GM10266 (cell line): ENCODE measurements at regions not wholly inside any gene's neighbourhood (a gene's known extent, or its start where the extent isn't known, plus 50 kb on each side); places are given as distances from the start of the nearest gene placed in this dataset.

Experiments
- DNase-seq: peaks from one replicate; pipeline ENCODE4 v3.0.0; 2012; ENCODE audit errors: extremely low spot score
- TF ChIP-seq, protein P1 (sequence below): IDR thresholded peaks from 2 replicates; pipeline ENCODE4 v1.5.1; 2012; ENCODE audit warnings: mild to moderate bottlenecking, low read depth; ENCODE audit not compliant: control insufficient read depth, insufficient read depth; ENCODE audit errors: missing control alignments

DNA sequence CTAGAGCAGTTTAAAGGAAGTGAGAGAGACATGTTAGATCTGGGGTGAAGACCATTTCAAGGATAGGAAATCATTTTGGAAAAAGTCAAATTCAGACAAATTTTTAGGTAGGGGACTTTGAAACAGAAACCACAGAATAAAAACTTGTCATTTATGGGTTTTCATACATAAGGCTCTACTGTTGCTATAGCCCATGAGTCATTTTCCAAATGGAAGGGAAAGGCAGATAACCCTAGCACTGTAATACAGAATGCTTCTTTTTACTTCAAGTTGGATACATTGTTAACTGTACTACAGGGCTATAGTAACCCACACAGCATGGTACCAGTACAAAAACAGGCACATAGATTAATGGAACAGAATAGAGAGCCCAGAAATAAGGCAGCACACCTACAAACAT, 455.4 kb downstream of the EBF1 start:
- DNase-seq: no peak
- TF ChIP-seq, protein P1, sequence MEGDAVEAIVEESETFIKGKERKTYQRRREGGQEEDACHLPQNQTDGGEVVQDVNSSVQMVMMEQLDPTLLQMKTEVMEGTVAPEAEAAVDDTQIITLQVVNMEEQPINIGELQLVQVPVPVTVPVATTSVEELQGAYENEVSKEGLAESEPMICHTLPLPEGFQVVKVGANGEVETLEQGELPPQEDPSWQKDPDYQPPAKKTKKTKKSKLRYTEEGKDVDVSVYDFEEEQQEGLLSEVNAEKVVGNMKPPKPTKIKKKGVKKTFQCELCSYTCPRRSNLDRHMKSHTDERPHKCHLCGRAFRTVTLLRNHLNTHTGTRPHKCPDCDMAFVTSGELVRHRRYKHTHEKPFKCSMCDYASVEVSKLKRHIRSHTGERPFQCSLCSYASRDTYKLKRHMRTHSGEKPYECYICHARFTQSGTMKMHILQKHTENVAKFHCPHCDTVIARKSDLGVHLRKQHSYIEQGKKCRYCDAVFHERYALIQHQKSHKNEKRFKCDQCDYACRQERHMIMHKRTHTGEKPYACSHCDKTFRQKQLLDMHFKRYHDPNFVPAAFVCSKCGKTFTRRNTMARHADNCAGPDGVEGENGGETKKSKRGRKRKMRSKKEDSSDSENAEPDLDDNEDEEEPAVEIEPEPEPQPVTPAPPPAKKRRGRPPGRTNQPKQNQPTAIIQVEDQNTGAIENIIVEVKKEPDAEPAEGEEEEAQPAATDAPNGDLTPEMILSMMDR: no peak

DNA sequence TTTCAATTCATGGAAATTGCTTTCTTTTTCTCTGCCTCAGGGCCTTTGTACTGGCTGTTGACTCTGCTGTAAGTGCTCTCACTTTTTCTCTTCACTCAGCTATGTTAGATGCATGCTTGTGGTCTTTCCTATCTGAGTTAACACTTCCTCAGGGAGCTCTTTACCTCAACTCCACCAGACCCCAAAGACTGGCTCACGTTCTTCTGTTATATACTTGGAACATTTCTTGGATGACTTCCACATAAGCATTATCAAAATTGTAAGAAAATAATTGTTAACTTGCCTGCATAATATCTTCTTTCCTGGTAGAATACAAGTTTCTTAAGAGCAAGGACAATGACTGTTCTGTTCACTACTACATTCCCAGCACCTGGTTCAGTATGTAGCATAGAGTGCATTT, 455.9 kb downstream of the EBF1 start:
- no peak for DNase-seq
- TF ChIP-seq, protein P1: no peak

DNA sequence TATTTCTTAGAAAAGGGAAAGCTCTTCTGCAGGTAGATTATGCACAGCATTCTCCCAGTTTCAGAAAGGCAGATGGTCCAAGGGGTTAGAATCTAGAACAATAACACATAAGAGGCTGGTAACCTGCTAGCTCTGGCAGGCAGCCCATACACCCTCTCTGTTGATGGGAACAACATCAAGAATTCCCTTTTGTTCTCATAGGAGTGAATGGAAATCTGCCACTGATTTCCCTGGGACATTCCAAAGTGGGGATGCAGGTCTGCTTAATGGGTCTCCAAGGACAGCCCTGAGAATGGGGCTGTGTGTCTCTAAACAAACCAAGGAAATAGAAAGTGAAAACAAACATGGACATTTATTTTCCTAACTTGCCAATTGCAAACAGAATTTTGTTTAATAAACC, 456.8 kb downstream of the EBF1 start:
- DNase-seq: no peak
- TF ChIP-seq, protein P1: no peak

DNA sequence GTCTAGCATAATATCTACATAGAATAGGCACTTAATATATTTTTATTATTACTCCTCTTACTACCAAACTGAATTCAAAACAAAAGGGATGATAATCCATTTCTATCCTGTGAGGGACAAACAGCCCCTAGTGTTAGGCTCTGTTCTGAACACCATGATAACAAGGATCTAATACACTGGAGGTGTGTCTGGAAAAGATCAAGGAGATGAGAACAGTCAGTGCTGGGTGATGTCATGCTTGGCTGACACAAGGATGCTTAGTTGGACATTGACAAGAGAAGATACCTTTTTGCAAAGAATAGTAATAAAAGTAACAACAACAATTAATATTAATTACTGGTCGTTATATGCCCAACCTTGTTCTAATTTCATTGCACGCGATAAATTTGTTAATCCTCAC, 458.7 kb downstream of the EBF1 start:
- no peak for DNase-seq
- TF ChIP-seq, protein P1: no peak

DNA sequence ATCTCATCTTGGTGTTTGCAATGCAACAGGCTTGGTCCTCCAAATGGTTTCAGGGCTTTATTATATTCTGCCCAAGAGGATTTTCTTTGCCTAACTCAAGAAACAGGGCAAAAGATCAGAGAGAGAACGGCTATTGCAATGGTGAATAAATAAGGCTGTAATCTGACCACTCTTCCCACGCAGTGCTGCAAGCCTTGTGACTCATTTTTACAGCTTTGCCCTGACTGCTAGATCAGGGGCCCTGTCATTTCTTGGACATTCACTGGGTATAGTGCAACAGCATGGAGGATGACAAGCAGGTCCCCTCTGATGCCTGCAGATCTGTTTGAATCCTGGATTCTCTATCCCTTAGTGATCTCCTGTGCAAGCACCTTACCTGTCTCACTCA, 459.1 kb downstream of the EBF1 start:
- TF ChIP-seq, protein P1: no peak
- DNase-seq: no peak

DNA sequence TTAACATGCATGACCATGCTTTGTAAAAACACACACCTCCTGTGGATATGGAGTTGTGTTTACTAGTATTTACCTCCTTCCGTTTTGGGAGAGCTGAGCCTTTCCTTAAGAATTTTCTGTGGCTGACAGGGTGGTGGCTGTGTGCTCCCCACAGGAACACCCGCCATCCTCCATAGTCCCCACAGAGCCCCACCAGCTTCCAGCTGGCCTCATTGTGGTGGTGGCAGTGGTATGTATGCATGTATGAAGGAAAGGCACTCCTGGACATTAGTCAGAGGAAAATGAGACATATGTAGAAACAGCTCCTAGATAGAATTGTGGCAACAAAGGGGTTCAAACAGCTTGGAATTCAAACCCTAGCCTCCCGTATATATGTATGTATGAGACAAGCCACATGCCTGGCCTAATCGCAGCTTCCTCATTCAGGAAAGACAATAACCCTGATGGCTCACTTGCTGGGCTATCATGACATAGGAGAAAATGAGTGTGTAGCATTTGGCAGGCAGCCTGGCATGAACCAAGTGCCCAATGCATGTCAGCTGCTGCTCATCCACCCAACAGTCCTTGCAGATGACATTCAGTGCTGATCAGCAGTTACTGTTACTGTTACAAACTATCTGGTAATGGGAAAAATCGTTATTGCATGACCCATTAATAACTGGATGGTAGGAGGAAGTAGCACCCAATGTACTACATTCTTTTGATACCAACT, 459.7 kb downstream of the EBF1 start:
- TF ChIP-seq, protein P1: no peak
- no peak for DNase-seq

DNA sequence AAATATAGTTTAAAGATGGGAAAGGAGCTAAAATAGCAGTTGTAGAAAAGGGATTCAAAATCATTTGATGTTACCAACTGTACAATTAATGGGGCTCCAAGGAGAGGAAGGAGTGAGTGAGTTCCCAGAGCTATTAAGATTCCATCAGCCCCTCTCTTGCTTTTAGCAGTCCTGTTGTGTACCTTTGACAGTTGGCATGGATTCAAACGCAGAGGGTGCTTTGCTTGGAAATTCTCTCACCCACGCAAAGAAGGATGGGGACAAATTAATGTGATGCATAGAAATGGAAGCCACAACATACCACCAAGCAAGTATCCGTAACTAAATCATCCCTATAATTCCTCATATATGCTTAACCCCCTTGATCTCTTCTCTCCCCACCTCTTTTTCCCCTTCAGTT, 461.3 kb downstream of the EBF1 start:
- TF ChIP-seq, protein P1: no peak
- no peak for DNase-seq
